H1 (cell line): ENCODE measurements at regions not wholly inside any gene's neighbourhood (a gene's known extent, or its start where the extent isn't known, plus 50 kb on each side); places are given as distances from the start of the nearest gene placed in this dataset.
A peak's percentile ranks its signal among the peaks of the same experiment; 100 is the strongest.

Experiments used
- CTCF ChIA-PET: fragments of 300-600 bp; sonication (Branson Sonifier 250); formaldehyde crosslinking; loops from one replicate; lab custom pipeline; 2021; ENCODE audit not compliant: partially characterized antibody; lab: Charles Lee
- POLR2A ChIA-PET: fragments of 300-600 bp; sonication (Branson Sonifier 250); formaldehyde crosslinking; loops from one replicate; lab custom pipeline; 2021; ENCODE audit warnings: inconsistent platforms; ENCODE audit not compliant: partially characterized antibody; lab: Charles Lee
- DNase-seq, 2 experiments: peaks; one replicate each; pipeline versions ENCODE4 v3.0.0 to v3.0.0-alpha.2; 2010 to 2022; ENCODE audit warnings: low spot score in 2 of 2, low read depth in 1 of 2, mixed read lengths in 1 of 2
- FAIRE-seq: peaks from 2 replicates; lab custom pipeline; 2011; peaks lifted over from hg19 to GRCh38; lab: Jason Lieb, UNC
- H2AFZ ChIP-seq: 2 replicates; pipeline ENCODE4 v1.8.1; 2012; ENCODE audit warnings: low read length, inconsistent platforms
- H2AK5ac ChIP-seq: 2 replicates; pipeline ENCODE4 v1.6.1; 2013; ENCODE audit warnings: low read depth, low read length
- H2BK120ac ChIP-seq: replicated peaks from 2 replicates; pipeline ENCODE3; 2013; ENCODE audit warnings: low read depth, low read length, inconsistent platforms
- H2BK12ac ChIP-seq: 2 replicates; pipeline ENCODE4 v1.6.1; 2013; ENCODE audit warnings: low read depth, low read length
- H2BK15ac ChIP-seq: 2 replicates; pipeline ENCODE4 v1.6.1; 2013; ENCODE audit warnings: low read length
- H2BK20ac ChIP-seq: 2 replicates; pipeline ENCODE4 v1.6.1; 2013; ENCODE audit warnings: low read length
- H2BK5ac ChIP-seq: 2 replicates; pipeline ENCODE4 v1.6.1; 2013; ENCODE audit warnings: low read depth, low read length
- H3K14ac ChIP-seq: 2 replicates; pipeline ENCODE4 v1.6.1; 2013; ENCODE audit warnings: inconsistent platforms; ENCODE audit not compliant: insufficient read length
- H3K18ac ChIP-seq: 2 replicates; pipeline ENCODE4 v1.6.1; 2013; ENCODE audit warnings: low read length; ENCODE audit errors: extremely low read depth
- H3K23ac ChIP-seq: 2 replicates; pipeline ENCODE4 v1.6.1; 2013; ENCODE audit warnings: inconsistent platforms; ENCODE audit not compliant: insufficient read length
- H3K23me2 ChIP-seq: 2 replicates; pipeline ENCODE4 v1.6.1; 2013; ENCODE audit warnings: low read depth, low read length
- H3K27ac ChIP-seq: 2 replicates; pipeline ENCODE4 v1.6.1; 2011; ENCODE audit warnings: low read depth, low read length, inconsistent platforms
- H3K27me3 ChIP-seq, 4 experiments: replicated peaks in 1 of 4; 1 replicate in 1 of 4; 2 replicates in 3 of 4; pipeline versions ENCODE4 v1.6.1 to v1.8.1; 2011 to 2013; ENCODE audit warnings: low read length in 3 of 4, mild to moderate bottlenecking in 3 of 4, inconsistent platforms in 2 of 4, mixed read lengths in 2 of 4, moderate library complexity in 1 of 4; ENCODE audit not compliant: control insufficient read depth in 3 of 4, insufficient read depth in 3 of 4; ENCODE audit errors: extremely low read depth in 1 of 4
- H3K36me3 ChIP-seq, 4 experiments: 2 replicates each; pipeline versions ENCODE4 v1.6.1 to v1.8.1; 2011 to 2013; ENCODE audit warnings: mild to moderate bottlenecking in 4 of 4, low read length in 3 of 4, moderate library complexity in 2 of 4, control low read depth in 1 of 4, inconsistent platforms in 1 of 4; ENCODE audit not compliant: insufficient read depth in 4 of 4, control insufficient read depth in 2 of 4
- H3K4ac ChIP-seq: replicated peaks from 2 replicates; pipeline ENCODE3; 2013; ENCODE audit warnings: low read length, low read depth, mixed read lengths, inconsistent platforms; ENCODE audit not compliant: insufficient read length
- H3K4me1 ChIP-seq, 4 experiments: replicated peaks in 1 of 4; 1 replicate in 1 of 4; 2 replicates in 3 of 4; pipeline versions ENCODE4 v1.6.1 to v1.8.1; 2011 to 2013; ENCODE audit warnings: low read length in 3 of 4, inconsistent platforms in 2 of 4, mixed read lengths in 1 of 4; ENCODE audit not compliant: insufficient read depth in 4 of 4, control insufficient read depth in 3 of 4
- H3K4me2 ChIP-seq, 2 experiments: 2 replicates each; pipeline versions ENCODE4 v1.6.1 to v1.8.1; 2011 to 2013; ENCODE audit warnings: low read depth in 2 of 2, low read length in 2 of 2, control low read depth in 1 of 2, inconsistent platforms in 1 of 2, mild to moderate bottlenecking in 1 of 2; ENCODE audit not compliant: insufficient read depth in 1 of 2
- H3K4me3 ChIP-seq, 4 experiments: fragments of 200-600, 300-600 bp in 1 of 4; sonication (generic), shearing (Covaris generic), sonication (Bioruptor Twin) in 1 of 4; 2 replicates each; pipeline versions ENCODE4 v1.5.1 to v1.8.1; 2011 to 2016; ENCODE audit warnings: low read length in 4 of 4, low read depth in 3 of 4, control low read depth in 2 of 4, inconsistent platforms in 2 of 4, mild to moderate bottlenecking in 2 of 4, mixed read lengths in 1 of 4, moderate library complexity in 1 of 4; ENCODE audit not compliant: insufficient read depth in 2 of 4; ENCODE audit errors: extremely low read depth in 1 of 4
- H3K56ac ChIP-seq: replicated peaks from 2 replicates; pipeline ENCODE3; 2013; ENCODE audit warnings: low read depth, mild to moderate bottlenecking, mixed read lengths, low read length, inconsistent platforms; ENCODE audit not compliant: insufficient read length
- H3K79me1 ChIP-seq: 2 replicates; pipeline ENCODE4 v1.6.1; 2013; ENCODE audit warnings: low read depth, low read length, control low read depth
- H3K79me2 ChIP-seq, 2 experiments: 2 replicates each; pipeline versions ENCODE4 v1.6.1 to v1.8.1; 2012 to 2013; ENCODE audit warnings: low read length in 2 of 2, mild to moderate bottlenecking in 2 of 2, inconsistent platforms in 1 of 2; ENCODE audit not compliant: insufficient read depth in 2 of 2, control insufficient read depth in 1 of 2
- H3K9ac ChIP-seq, 4 experiments: replicated peaks in 1 of 4; 1 replicate in 1 of 4; 2 replicates in 3 of 4; pipeline versions ENCODE4 v1.6.1 to v1.8.1; 2011 to 2013; ENCODE audit warnings: low read depth in 3 of 4, low read length in 3 of 4, control low read depth in 2 of 4, mild to moderate bottlenecking in 2 of 4, moderate library complexity in 2 of 4, inconsistent platforms in 1 of 4; ENCODE audit errors: extremely low read depth in 1 of 4
- H3K9me3 ChIP-seq, 2 experiments: 2 replicates each; pipeline versions ENCODE4 v1.6.1 to v1.8.1; 2012 to 2013; ENCODE audit warnings: mild to moderate bottlenecking in 2 of 2, moderate library complexity in 2 of 2, control low read depth in 1 of 2, inconsistent platforms in 1 of 2, low read depth in 1 of 2, low read length in 1 of 2, mixed read lengths in 1 of 2; ENCODE audit not compliant: insufficient read depth in 2 of 2
- H4K20me1 ChIP-seq, 2 experiments: replicated peaks in 1 of 2; 2 replicates each; pipeline versions ENCODE3 to v1.8.1; 2011 to 2013; ENCODE audit warnings: inconsistent platforms in 2 of 2, low read length in 2 of 2, mild to moderate bottlenecking in 1 of 2; ENCODE audit not compliant: insufficient read depth in 2 of 2, control insufficient read depth in 1 of 2
- H4K5ac ChIP-seq: 2 replicates; pipeline ENCODE4 v1.6.1; 2013; ENCODE audit warnings: low read length, low read depth, mixed read lengths, inconsistent platforms; ENCODE audit not compliant: insufficient read length
- H4K8ac ChIP-seq: 2 replicates; pipeline ENCODE4 v1.8.0; 2013; ENCODE audit warnings: mild to moderate bottlenecking, moderate library complexity, low read length, inconsistent platforms; ENCODE audit not compliant: insufficient read depth; ENCODE audit errors: extremely low read depth
- H4K91ac ChIP-seq: replicated peaks from 2 replicates; pipeline ENCODE3; 2013; ENCODE audit warnings: low read length, mixed read lengths, inconsistent platforms; ENCODE audit not compliant: insufficient read length
- ATF2 ChIP-seq: IDR thresholded peaks from 2 replicates; pipeline ENCODE4 v1.6.1; 2012; ENCODE audit warnings: low read length, inconsistent platforms
- CHD1 ChIP-seq: IDR thresholded peaks from 2 replicates; pipeline ENCODE4 v1.6.1; 2012; ENCODE audit warnings: low read depth, low read length, improper control_type of control experiment
- CHD2 ChIP-seq: IDR thresholded peaks from 2 replicates; pipeline ENCODE4 v1.6.1; 2012; ENCODE audit warnings: low read length, improper control_type of control experiment
- CTBP2 ChIP-seq: IDR thresholded peaks from 2 replicates; pipeline ENCODE4 v1.7.0; 2011; ENCODE audit warnings: borderline replicate concordance, mild to moderate bottlenecking, moderate library complexity, mixed read lengths, low read length; ENCODE audit not compliant: insufficient read depth, insufficient read length
- E2F6 ChIP-seq: IDR thresholded peaks from 2 replicates; pipeline ENCODE4 v1.6.1; 2012; ENCODE audit warnings: inconsistent platforms
- KDM4A ChIP-seq: IDR thresholded peaks from one replicate; pipeline ENCODE4 v1.7.1; 2012; ENCODE audit warnings: low read depth, mild to moderate bottlenecking, moderate library complexity, low read length, inconsistent platforms; ENCODE audit not compliant: severe bottlenecking
- POLR2AphosphoS5 ChIP-seq: IDR thresholded peaks from 2 replicates; pipeline ENCODE4 v1.6.1; 2011; ENCODE audit warnings: low read depth, low read length
- RXRA ChIP-seq: IDR thresholded peaks from 2 replicates; pipeline ENCODE4 v1.6.1; 2011; ENCODE audit warnings: low read depth, mild to moderate bottlenecking, low read length, moderate library complexity; ENCODE audit not compliant: insufficient read depth
- SIN3A ChIP-seq, 2 experiments: IDR thresholded peaks in 1 of 2; conservative IDR thresholded peaks in 1 of 2; 2 replicates each; pipeline ENCODE4 v1.6.1; 2011 to 2012; ENCODE audit warnings: low read length in 2 of 2, improper control_type of control experiment in 1 of 2, low read depth in 1 of 2, mild to moderate bottlenecking in 1 of 2
- YY1 ChIP-seq: IDR thresholded peaks from 2 replicates; pipeline ENCODE4 v1.6.1; 2011; ENCODE audit warnings: low read depth, mild to moderate bottlenecking, low read length
- ZNF274 ChIP-seq: IDR thresholded peaks from 2 replicates; pipeline ENCODE4 v1.7.0; 2012; ENCODE audit warnings: low read length, borderline replicate concordance; ENCODE audit errors: extremely low read depth
- WGBS, 2 experiments: shearing (Covaris generic) in 1 of 2; methylation state at CpG; one replicate each; pipeline versions ENCODE4 v1.1.6 to v1.1.7; 2013 to 2015; ENCODE audit warnings: low lambda C conversion rate in 2 of 2, mixed read lengths in 2 of 2, inconsistent platforms in 1 of 2, low coverage in 1 of 2, missing lambda C conversion rate in 1 of 2; ENCODE audit not compliant: insufficient replicate concordance in 2 of 2, insufficient coverage in 1 of 2, insufficient read length in 1 of 2; ENCODE audit errors: extremely low coverage in 1 of 2, missing lambda C conversion rate in 1 of 2; 5-methylcytosine and 5-hydroxymethylcytosine counted together

- Histone ChIP-seq H3K27me3 (no peaks in the 10 kb centered on the region), H3K18ac (peak overlapping the region; percentile 36; the same call in 1 of the 2 replicates), H4K8ac (no peak overlapping the region), H3K4me1 (no peaks in the 10 kb centered on the region; a peak in 2 of 7 replicates), H3K4me2 (no peak overlapping the region), H3K9me3 (no peaks in the 10 kb centered on the region), H2BK5ac (peak overlapping the region; percentile 48; the same call in 1 of the 2 replicates), H4K5ac (no peak overlapping the region), H2BK15ac (no peak overlapping the region), H3K4ac (peak overlapping the region; percentile 53), H3K79me2 (no peaks in the 10 kb centered on the region), H3K23ac (no peak overlapping the region), H3K14ac (no peak overlapping the region), H3K9ac (no peak overlapping the region), H4K91ac (peak overlapping the region; percentile 88), H3K23me2 (no peaks in the 10 kb centered on the region), H3K79me1 (no peaks in the 10 kb centered on the region), H3K27ac (no peak overlapping the region), H2BK12ac (no peak overlapping the region), H3K36me3 (no peaks in the 10 kb centered on the region), H2AK5ac (no peak overlapping the region), H4K20me1 (no peaks in the 10 kb centered on the region), H2BK20ac (peak overlapping the region; percentile 49; the same call in 1 of the 2 replicates), H3K56ac (no peak overlapping the region), H2AFZ (peak overlapping the region; percentile 43; the same call in 1 of the 2 replicates), H3K4me3 (no peak overlapping the region), H2BK120ac (peak overlapping the region; percentile 87)
- WGBS, 2 experiments: 84% methylated on average over 1 of the region's 1 CpG; no CpG with 5 or more reads in 1 of the 2 experiments
- POLR2A ChIA-PET: no interaction called here
- no peak for DNase-seq
- CTCF ChIA-PET: no interaction called here
- no peak for FAIRE-seq
- no peak for TF ChIP-seq CHD2
- no peak for TF ChIP-seq RXRA
- TF ChIP-seq KDM4A: no peak
- TF ChIP-seq CTBP2: no peak
- TF ChIP-seq SIN3A (conservative IDR thresholded peaks at IDR 0.05 in 1 of 2, IDR thresholded peaks at IDR 0.05 in 1 of 2; ENCODE audit: low read depth in 1 of 2, low read length in 2 of 2): no peak
- TF ChIP-seq E2F6: no peak
- no peak for TF ChIP-seq ZNF274
- no peak for TF ChIP-seq YY1
- no peak for TF ChIP-seq CHD1
- no peak for TF ChIP-seq POLR2AphosphoS5
- no peak for TF ChIP-seq ATF2
These were observed 414.2 kb upstream of the CCDC54 start for GRCh38 chr3:106962993-106963392.
